SW 1271 (cell line): ENCODE measurements at regions not wholly inside any gene's neighbourhood (a gene's known extent, or its start where the extent isn't known, plus 50 kb on each side); places are given as distances from the start of the nearest gene placed in this dataset.

ENCODE experiments used
- DNase-seq, 2 experiments: peaks; one replicate each; lab custom pipeline; 2025; lab: John Stamatoyannopoulos, UW

- DNase-seq: no peak
These were observed 51.1 kb upstream of the ADARB2 start for GRCh38 chr10:1788401-1788800.
